NCI-H2196 (cell line): ENCODE measurements at regions not wholly inside any gene's neighbourhood (a gene's known extent, or its start where the extent isn't known, plus 50 kb on each side); places are given as distances from the start of the nearest gene placed in this dataset.
"Not testable (repeated sequence)": the region's sequence is repeated elsewhere in the genome, so short reads cannot be mapped to it uniquely, and the experiment has no call there.

Source experiments
- DNase-seq: peaks from one replicate; lab custom pipeline; 2025; ENCODE audit not compliant: unreplicated experiment; lab: John Stamatoyannopoulos, UW

- no peak for DNase-seq
Measured at GRCh38 chr5:29024052-29024451, 1985.7 kb upstream of the CDH9 start.

GRCh38 chr5:29023541-29023940, 1985.2 kb upstream of the CDH9 start:
- no peak for DNase-seq

GRCh38 chr5:29017501-29017900, 1979.1 kb upstream of the CDH9 start:
- no peak for DNase-seq

DNA sequence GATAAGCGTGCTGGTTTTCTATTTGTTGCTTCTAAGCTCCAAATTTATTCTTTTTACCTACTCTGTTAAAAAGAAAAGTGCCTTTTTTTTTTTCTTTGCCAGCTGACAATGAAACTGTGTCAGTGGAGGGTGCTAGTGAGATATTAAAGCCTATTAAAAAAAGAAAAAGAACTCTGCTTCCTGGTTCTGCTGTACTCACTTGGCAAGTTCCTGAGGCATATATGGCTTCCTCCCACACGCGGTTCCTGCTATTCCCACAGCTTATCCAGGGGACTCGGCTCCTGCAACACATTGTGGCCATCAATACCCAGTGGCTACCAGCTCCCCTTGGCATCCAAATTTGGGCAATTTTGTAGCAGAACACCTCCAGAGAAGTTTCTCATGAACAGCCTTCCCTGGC, 1977.7 kb upstream of the CDH9 start:
- DNase-seq = no peak

DNA sequence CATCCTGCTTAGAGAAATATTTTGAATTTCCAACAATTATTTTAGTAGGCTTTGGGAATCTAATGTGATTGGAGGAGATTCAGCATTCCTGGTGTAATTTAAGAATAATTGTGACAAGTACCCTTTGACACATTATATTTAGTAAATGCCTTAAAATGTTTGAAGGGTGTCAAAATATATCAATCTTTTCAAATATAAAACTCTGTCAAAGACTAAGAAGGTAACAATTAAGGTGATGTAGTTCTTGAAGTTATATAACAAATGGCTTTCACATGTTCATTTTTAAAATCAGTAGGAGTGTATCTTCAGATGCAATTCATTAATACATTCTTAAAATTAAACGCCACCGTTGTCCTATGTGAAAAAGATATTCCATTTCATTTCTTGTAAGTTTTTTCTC, 1977.1 kb upstream of the CDH9 start:
- no peak for DNase-seq

DNA sequence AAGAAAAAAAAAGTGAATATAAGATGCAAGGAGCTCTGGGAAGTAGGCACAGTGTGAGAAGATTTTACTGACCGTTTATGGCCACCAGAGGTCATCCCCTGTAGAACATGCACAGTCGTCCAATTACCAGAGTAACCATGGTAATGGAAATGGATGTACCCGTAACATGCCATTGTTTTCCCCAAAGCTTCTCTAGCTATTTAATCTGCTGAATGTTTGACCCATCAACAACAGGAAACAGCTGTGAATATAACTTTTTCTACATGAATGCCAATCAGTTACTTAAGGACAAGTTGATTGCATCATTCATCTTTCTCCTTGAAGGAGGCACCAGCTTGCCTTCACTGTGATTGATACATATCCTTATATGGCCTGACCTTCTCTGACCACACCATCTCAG, 1967.0 kb upstream of the CDH9 start:
- no peak for DNase-seq

DNA sequence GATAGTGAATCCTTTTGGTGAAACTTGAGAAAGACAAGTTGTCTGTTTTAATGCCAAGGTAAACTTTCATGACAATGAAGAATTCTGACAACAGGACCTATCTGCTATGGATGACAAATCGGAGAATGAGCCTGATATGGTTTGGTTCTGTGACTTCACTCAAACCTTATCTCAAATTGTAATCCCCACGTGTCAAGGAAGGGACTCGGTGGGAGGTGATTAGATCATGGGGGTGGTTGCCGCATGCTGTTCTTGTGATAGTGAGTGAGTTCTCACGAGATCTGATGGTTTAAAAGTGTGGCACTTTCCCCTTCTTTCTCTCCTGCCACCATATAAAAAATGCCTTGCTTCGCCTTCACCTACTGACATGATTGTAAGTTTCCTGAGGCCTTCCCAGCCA, 1964.1 kb upstream of the CDH9 start:
- DNase-seq = no peak

- DNase-seq = no peak
Measured at GRCh38 chr5:29001666-29002065, 1963.3 kb upstream of the CDH9 start.

DNA sequence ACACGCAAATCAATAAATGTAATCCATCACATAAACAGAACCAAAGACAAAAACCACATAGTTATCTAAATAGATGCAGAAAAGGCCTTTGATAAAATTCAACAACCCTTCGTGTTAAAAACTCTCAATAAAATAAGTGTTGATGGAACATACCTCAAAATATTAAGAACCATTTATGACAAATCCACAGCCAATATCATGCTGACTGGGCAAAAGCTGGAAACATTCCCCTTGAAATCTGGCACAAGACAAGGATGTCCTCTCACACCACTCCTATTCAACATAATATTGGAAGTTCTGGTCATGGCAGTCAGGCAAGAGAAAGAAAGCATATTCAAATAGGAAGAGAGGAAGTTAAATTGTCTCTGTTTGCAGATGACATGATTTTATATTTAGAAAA, 1946.3 kb upstream of the CDH9 start:
- DNase-seq = no peak

- DNase-seq = no peak
Measured at GRCh38 chr5:28975508-28975907, 1937.1 kb upstream of the CDH9 start.

- DNase-seq = no peak
Measured at GRCh38 chr5:28967848-28968247, 1929.5 kb upstream of the CDH9 start.

GRCh38 chr5:28961816-28962215, 1923.4 kb upstream of the CDH9 start:
- no peak for DNase-seq

- DNase-seq = no peak
Measured at GRCh38 chr5:28958581-28958980, 1920.2 kb upstream of the CDH9 start.

DNA sequence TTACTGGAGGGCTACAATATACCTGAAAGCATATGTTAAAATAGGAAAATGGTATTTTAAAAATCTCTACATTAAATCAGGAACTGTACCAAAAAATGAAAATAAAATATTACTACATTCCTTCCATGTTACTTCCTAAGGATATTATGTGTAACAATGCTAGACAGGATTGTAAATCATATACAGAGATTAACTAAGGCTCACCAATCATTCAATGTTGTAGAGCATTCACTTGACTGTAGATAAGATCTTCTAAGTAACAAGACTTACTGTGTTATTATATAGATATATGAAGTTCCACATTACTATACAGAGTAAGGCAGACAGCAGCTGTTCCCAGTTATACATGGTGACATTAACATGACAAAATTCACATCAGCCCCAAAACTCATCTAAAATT, 1919.1 kb upstream of the CDH9 start:
- DNase-seq = no peak

- no peak for DNase-seq
Measured at GRCh38 chr5:28954074-28954473, 1915.7 kb upstream of the CDH9 start.

DNA sequence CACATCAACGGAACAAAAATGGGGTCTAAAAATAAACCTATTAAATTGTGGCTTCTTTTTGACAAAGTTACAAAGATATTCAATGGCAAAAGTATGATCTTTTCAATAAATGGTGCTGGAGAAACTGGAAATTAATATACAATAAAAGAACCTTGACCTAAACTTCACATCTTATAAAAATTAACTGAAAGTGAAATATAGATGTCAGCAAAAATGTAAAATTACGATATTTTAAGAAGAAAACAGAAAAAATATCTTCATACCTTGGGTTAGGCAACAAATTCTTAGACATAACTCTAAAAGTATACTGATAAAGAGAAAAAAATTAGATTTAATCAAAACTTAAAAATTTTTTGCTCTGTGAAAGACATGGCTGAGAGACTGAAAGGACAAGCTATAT, 1909.5 kb upstream of the CDH9 start:
- no peak for DNase-seq

- no peak for DNase-seq
Measured at GRCh38 chr5:28945859-28946258, 1907.5 kb upstream of the CDH9 start.

DNA sequence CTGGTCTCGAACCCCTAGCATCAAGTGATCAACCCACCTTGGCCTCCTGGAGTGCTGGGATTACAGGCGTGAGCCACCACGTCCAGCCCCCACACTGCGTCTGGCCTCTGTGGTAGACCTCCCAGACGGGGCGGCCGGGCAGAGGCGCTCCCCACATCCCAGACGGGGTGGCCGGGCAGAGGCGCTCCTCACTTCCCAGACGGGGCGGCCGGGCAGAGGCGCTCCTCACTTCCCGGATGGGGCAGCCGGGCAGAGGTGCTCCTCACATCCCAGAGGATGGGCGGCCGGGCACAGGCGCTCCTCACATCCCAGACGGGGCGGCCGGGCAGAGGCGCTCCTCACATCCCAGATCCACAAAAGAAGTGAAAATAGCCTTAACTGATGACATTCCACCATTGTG, 1891.0 kb upstream of the CDH9 start:
- not testable (repeated sequence) for DNase-seq

GRCh38 chr5:28928327-28928790, 1890.0 kb upstream of the CDH9 start:
- not testable (repeated sequence) for DNase-seq

DNA sequence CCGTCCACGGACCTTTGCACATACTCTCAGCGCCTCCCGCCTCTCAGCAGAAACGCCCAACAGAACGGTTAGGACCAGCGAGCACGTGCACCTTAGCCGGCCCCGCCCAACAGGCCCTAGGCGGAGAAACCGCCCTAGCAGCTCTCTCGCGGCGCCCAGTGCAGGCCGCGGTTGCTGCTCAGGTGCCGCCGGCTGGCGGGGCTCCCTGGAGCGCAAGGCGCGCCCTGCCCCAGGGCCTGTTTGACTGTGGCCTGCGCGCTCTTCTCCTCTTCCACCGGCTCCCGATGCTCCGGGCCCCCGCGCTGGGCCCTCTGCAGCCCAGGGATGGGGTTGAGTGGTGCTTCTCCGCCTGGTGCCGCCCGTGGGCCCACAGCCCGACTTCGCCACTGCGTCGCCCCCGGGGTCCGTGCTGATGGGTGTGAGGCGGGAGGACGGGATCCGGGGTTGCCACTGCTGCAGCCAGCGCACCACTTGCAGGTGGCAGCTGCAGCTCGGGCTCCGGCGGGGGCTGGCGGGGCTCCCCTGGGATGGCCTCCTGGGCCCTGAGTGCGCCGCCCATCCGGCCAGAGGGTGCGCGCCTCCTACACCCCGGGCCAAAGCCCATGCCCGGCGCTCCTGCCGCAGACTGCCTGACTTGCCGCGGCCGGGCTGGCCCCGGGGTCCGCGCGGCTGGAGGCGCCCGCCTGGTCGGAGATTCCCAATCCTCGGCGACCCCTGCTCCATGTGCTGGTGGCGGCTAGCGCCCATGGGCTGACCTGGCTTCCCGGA, 1889.4 kb upstream of the CDH9 start:
- no peak for DNase-seq

DNA sequence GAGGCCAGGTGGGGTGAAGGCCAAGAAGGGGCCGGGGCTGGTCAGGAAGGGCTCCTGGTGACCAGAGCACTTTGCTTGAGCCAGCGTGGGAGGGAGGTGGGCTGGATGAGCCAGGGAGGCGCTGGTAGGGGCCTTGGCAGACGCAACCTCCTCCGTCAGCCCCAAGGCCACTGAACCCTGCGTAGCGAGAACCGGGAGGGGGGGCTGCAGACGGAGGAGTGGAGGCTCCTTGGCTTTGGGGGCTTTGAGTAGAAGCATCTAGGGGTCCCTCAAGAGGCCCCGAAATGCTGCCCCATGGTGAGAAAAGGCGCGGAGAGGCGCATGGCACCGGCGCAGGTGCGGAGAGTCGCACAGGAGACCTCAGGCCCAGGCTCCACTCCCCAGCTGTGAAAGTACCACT, 1888.0 kb upstream of the CDH9 start:
- no peak for DNase-seq

DNA sequence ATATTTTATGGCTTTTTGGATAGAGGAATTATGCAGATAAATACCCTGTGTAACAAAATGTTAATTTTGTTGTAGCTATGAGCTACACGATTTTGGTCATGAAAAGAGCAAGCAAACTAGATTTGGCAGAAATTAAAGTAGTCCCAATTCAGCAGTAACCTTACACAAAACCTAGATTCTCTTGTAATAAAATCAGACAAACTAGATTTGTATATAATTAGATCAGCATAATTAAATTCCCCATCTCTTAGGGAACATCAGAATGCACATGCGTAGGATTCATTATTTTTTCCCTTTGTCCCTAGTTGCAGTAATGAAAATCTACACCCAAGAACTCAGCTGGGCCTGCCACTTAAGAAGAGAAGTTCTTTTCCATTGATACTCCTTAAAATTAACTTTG, 1879.2 kb upstream of the CDH9 start:
- no peak for DNase-seq

DNA sequence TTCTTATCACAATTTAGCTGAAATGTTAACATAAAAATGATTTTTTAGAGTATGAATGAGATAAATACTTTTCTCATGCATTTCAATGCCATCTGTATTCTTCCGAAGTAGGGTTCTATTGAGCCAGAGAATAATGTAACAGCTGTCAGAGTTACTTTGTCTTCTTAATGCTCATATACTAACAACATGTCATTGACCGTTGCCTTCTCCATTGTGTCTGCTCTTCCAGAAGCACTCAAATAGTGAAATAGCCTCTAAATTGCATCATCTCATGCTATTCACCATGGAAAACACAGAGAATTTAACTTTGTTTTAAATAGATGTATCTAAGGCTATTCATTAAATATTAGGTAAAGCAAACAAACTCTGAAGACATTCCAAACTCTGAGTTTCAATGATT, 1875.9 kb upstream of the CDH9 start:
- no peak for DNase-seq
